ENCODE measurements at regions not wholly inside any gene's neighbourhood (a gene's known extent, or its start where the extent isn't known, plus 50 kb on each side); places are given as distances from the start of the nearest gene placed in this dataset.

DNA sequence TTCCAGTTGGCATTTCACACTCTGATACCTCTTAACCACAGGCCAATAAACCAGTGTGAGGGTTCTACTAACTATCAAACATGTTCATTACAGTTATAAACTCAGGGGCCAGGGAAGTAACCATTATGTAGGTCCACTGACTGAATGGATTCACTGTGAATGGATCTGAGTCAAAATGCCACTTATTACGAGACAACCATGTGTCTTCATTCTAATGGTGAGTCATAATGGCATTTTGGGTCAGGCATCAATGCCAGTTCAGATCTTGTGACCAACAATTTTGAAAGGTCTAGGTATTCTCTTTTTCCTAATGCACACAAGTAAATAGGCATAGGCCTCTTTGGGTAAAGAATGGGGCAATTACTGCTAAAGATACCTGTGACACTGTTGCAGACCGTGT, 112.2 kb upstream of the HEY2 start:
- 90% methylated on average over 2 of the region's 2 CpGs; no CpG with 5 or more reads in 1 of the 2 experiments for WGBS, 2 experiments (ENCODE audit: extremely low coverage in 1 of 2, insufficient coverage in 1 of 2, insufficient read length in 1 of 2, insufficient replicate concordance in 2 of 2, low coverage in 1 of 2, low lambda C conversion rate in 2 of 2, missing lambda C conversion rate in 1 of 2)
- no peaks in the 10 kb centered on the region for H3K23me2 ChIP-seq (ENCODE audit: low read depth, low read length)

More for the DNA sequence above, 112.2 kb upstream of the HEY2 start:
- H3K36me3 ChIP-seq (ENCODE audit: control insufficient read depth in 2 of 4, insufficient read depth in 4 of 4, low read length in 3 of 4), result no peaks in the 10 kb centered on the region
- ChIA-PET CTCF (ENCODE audit: partially characterized antibody) (interaction anchor here (2.7 kb wide), 1 partner anchor 12 kb away, joined by 9 read pairs; no protein-coding TSS in a partner anchor), POLR2A (ENCODE audit: partially characterized antibody) (no interaction called here)
- H2BK15ac ChIP-seq (ENCODE audit: low read length), result no peak overlapping the region
- no peak overlapping the region for H3K4me2 ChIP-seq (ENCODE audit: insufficient read depth in 1 of 2, low read depth in 2 of 2, low read length in 2 of 2)
- no peak overlapping the region for H3K9ac ChIP-seq (replicated peaks in 1 of 4; ENCODE audit: extremely low read depth in 1 of 4, low read depth in 3 of 4, low read length in 3 of 4)
- no peak for FAIRE-seq
- no peaks in the 10 kb centered on the region for H3K9me3 ChIP-seq (ENCODE audit: insufficient read depth in 2 of 2, low read depth in 1 of 2, low read length in 1 of 2)
- no peak overlapping the region for H2BK12ac ChIP-seq (ENCODE audit: low read depth, low read length)
- no peak overlapping the region for H2AK5ac ChIP-seq (ENCODE audit: low read depth, low read length)
- H3K4me3 ChIP-seq (ENCODE audit: extremely low read depth in 1 of 4, insufficient read depth in 2 of 4, low read depth in 3 of 4, low read length in 4 of 4), result no peak overlapping the region
- no peak overlapping the region for H4K5ac ChIP-seq (ENCODE audit: insufficient read length, low read depth, low read length)
- no peak overlapping the region for H4K91ac ChIP-seq (replicated peaks; ENCODE audit: insufficient read length, low read length)
- no peak overlapping the region for H3K56ac ChIP-seq (replicated peaks; ENCODE audit: insufficient read length, low read depth, low read length)
- H2BK5ac ChIP-seq (ENCODE audit: low read depth, low read length), result no peak overlapping the region
- H3K4me1 ChIP-seq (replicated peaks in 1 of 4; ENCODE audit: control insufficient read depth in 3 of 4, insufficient read depth in 4 of 4, low read length in 3 of 4), result 0 out of 7 replicates have a peak, but pooled peaks cover 0 to 2% (median 0%) of the 10 kb centered on the region in 4 experiments
- H4K20me1 ChIP-seq (replicated peaks in 1 of 2; ENCODE audit: control insufficient read depth in 1 of 2, insufficient read depth in 2 of 2, low read length in 2 of 2), result no peaks in the 10 kb centered on the region
- H3K14ac ChIP-seq (ENCODE audit: insufficient read length), result no peak overlapping the region
- H3K4ac ChIP-seq (replicated peaks; ENCODE audit: insufficient read length, low read depth, low read length), result no peak overlapping the region
- H3K27ac ChIP-seq (ENCODE audit: low read depth, low read length), result no peak overlapping the region
- no peak overlapping the region for H2BK120ac ChIP-seq (replicated peaks; ENCODE audit: low read depth, low read length)
- no peak overlapping the region for H4K8ac ChIP-seq (ENCODE audit: extremely low read depth, insufficient read depth, low read length)
- no peak overlapping the region for H2BK20ac ChIP-seq (ENCODE audit: low read length)
- H3K18ac ChIP-seq (ENCODE audit: extremely low read depth, low read length), result no peak overlapping the region
- no peak overlapping the region for H2AFZ ChIP-seq (ENCODE audit: low read length)
- no peak for TF ChIP-seq CREB1 (IDR thresholded peaks at IDR 0.05)
- TF ChIP-seq MAFK (IDR thresholded peaks at IDR 0.05; ENCODE audit: low read depth, low read length), result no peak
- no peak for TF ChIP-seq EZH2 (IDR thresholded peaks at IDR 0.05; ENCODE audit: low read depth, low read length, severe bottlenecking)
- TF ChIP-seq TCF12 (IDR thresholded peaks at IDR 0.05; ENCODE audit: low read depth, low read length), result no peak
- TF ChIP-seq RNF2 (IDR thresholded peaks at IDR 0.05; ENCODE audit: borderline replicate concordance, low read depth, low read length, missing control alignments, poor library complexity, severe bottlenecking), result no peak
- TF ChIP-seq HDAC2 (IDR thresholded peaks at IDR 0.05; ENCODE audit: borderline replicate concordance in 1 of 2, low read depth in 2 of 2, low read length in 2 of 2), result no peak
- TF ChIP-seq SIRT6 (IDR thresholded peaks at IDR 0.05; ENCODE audit: low read length), result no peak
- no peak for TF ChIP-seq EGR1 (IDR thresholded peaks at IDR 0.05; ENCODE audit: borderline replicate concordance, low read depth, low read length)
- TF ChIP-seq FOSL1 (IDR thresholded peaks at IDR 0.05; ENCODE audit: insufficient read depth, low read depth, low read length), result no peak
- TF ChIP-seq CHD1 (IDR thresholded peaks at IDR 0.05; ENCODE audit: low read depth, low read length), result no peak
- TF ChIP-seq BCL11A (IDR thresholded peaks at IDR 0.05; ENCODE audit: low read depth in 2 of 2, low read length in 2 of 2), result no peak
- no peak for TF ChIP-seq YY1 (IDR thresholded peaks at IDR 0.05; ENCODE audit: low read depth, low read length)
- no peaks in the 10 kb centered on the region for H3K79me1 ChIP-seq (ENCODE audit: low read depth, low read length)
- H3K79me2 ChIP-seq (ENCODE audit: control insufficient read depth in 1 of 2, insufficient read depth in 2 of 2, low read length in 2 of 2), result no peaks in the 10 kb centered on the region
- no peak for DNase-seq (ENCODE audit: low read depth in 1 of 2, low spot score in 2 of 2)
- no peak overlapping the region for H3K23ac ChIP-seq (ENCODE audit: insufficient read length)
- H3K27me3 ChIP-seq (replicated peaks in 1 of 4; ENCODE audit: control insufficient read depth in 3 of 4, extremely low read depth in 1 of 4, insufficient read depth in 3 of 4, low read length in 3 of 4), result no peaks in the 10 kb centered on the region

Measured in H1 (cell line).